ENCODE measurements at regions not wholly inside any gene's neighbourhood (a gene's known extent, or its start where the extent isn't known, plus 50 kb on each side); places are given as distances from the start of the nearest gene placed in this dataset.
"Not testable (repeated sequence)": the region's sequence is repeated elsewhere in the genome, so short reads cannot be mapped to it uniquely, and the experiment has no call there.

- H3K27me3 ChIP-seq = no peaks in the 10 kb centered on the region
- intact Hi-C loops (cut with DNase I) = loop anchor here in 1 of 4 donors (5.0 kb wide), 1 partner anchor 1175 kb away; no protein-coding TSS in a partner anchor
- no peak overlapping the region for H3K4me3 ChIP-seq
- H3K4me1 ChIP-seq (ENCODE audit: insufficient read depth) = peaks cover 2% of the 10 kb centered on the region
- no peak for DNase-seq
- TF ChIP-seq POLR2A (IDR thresholded peaks at IDR 0.05) (no peak), EP300 (IDR thresholded peaks at IDR 0.05) (no peak)
- H3K9me3 ChIP-seq = no peaks in the 10 kb centered on the region
- no peak overlapping the region for H3K27ac ChIP-seq
- H3K36me3 ChIP-seq = no peaks in the 10 kb centered on the region
- 92 to 94% (median 93%) methylated on average over 15 of the region's 15 CpGs for WGBS, 3 donors
These were observed 110.2 kb downstream of the MIAT start for GRCh38 chr22:26767351-26768155.

GRCh38 chr22:26768156-26768515 lies 110.7 kb downstream of the MIAT start:
- H3K27ac ChIP-seq = no peak overlapping the region
- H3K4me1 ChIP-seq (ENCODE audit: insufficient read depth) = peaks cover 2% of the 10 kb centered on the region
- no peaks in the 10 kb centered on the region for H3K9me3 ChIP-seq
- TF ChIP-seq EP300 (IDR thresholded peaks at IDR 0.05) (no peak), POLR2A (IDR thresholded peaks at IDR 0.05) (no peak), CTCF (IDR thresholded peaks at IDR 0.05) (no peak)
- no peaks in the 10 kb centered on the region for H3K27me3 ChIP-seq
- intact Hi-C loops (cut with DNase I) = loop anchor here in 1 of 4 donors (5.0 kb wide), 1 partner anchor 1176 kb away; no protein-coding TSS in a partner anchor
- H3K36me3 ChIP-seq = no peaks in the 10 kb centered on the region
- no peak for DNase-seq
- H3K4me3 ChIP-seq = no peak overlapping the region
- WGBS, 3 donors = 91 to 92% (median 92%) methylated on average over 9 of the region's 9 CpGs

- H3K27me3 ChIP-seq = no peaks in the 10 kb centered on the region
- H3K4me1 ChIP-seq (ENCODE audit: insufficient read depth) = peaks cover 1% of the 10 kb centered on the region
- H3K27ac ChIP-seq = no peak overlapping the region
- DNase-seq = no peak
- no peaks in the 10 kb centered on the region for H3K36me3 ChIP-seq
- WGBS, 3 donors = 83 to 87% (median 87%) methylated on average over 11 of the region's 11 CpGs
- TF ChIP-seq EP300 (IDR thresholded peaks at IDR 0.05) (no peak), POLR2A (IDR thresholded peaks at IDR 0.05) (no peak), CTCF (IDR thresholded peaks at IDR 0.05) (no peak)
- no peak overlapping the region for H3K4me3 ChIP-seq
- no peaks in the 10 kb centered on the region for H3K9me3 ChIP-seq
- intact Hi-C loops (cut with DNase I) = loop anchor here in 1 of 4 donors (5.0 kb wide), 1 partner anchor 1177 kb away; no protein-coding TSS in a partner anchor
These were observed 111.6 kb downstream of the MIAT start for GRCh38 chr22:26768952-26769351.

- WGBS, 3 donors = 79 to 91% (median 83%) methylated on average over 1 of the region's 1 CpG
- Histone ChIP-seq H3K36me3 (no peaks in the 10 kb centered on the region), H3K27me3 (no peaks in the 10 kb centered on the region), H3K9me3 (no peaks in the 10 kb centered on the region), H3K4me1 (ENCODE audit: insufficient read depth) (no peaks in the 10 kb centered on the region), H3K4me3 (no peak overlapping the region), H3K27ac (no peak overlapping the region)
- intact Hi-C loops (cut with DNase I) = loop anchor here in 1 of 4 donors (5.0 kb wide), 1 partner anchor 1177 kb away; no protein-coding TSS in a partner anchor
- TF ChIP-seq EP300 (IDR thresholded peaks at IDR 0.05) (no peak), CTCF (IDR thresholded peaks at IDR 0.05) (no peak), POLR2A (IDR thresholded peaks at IDR 0.05) (no peak)
- no peak for DNase-seq
These were observed 112.3 kb downstream of the MIAT start for GRCh38 chr22:26769663-26770062.

GRCh38 chr22:26770624-26771023 lies 113.2 kb downstream of the MIAT start:
- intact Hi-C loops (cut with DNase I) = no loop called here
- Histone ChIP-seq H3K36me3 (no peaks in the 10 kb centered on the region), H3K9me3 (no peaks in the 10 kb centered on the region), H3K4me3 (no peak overlapping the region), H3K4me1 (ENCODE audit: insufficient read depth) (no peaks in the 10 kb centered on the region), H3K27me3 (no peaks in the 10 kb centered on the region), H3K27ac (no peak overlapping the region)
- DNase-seq = no peak
- TF ChIP-seq CTCF (IDR thresholded peaks at IDR 0.05) = no peak
- no peak for TF ChIP-seq EP300 (IDR thresholded peaks at IDR 0.05)
- TF ChIP-seq POLR2A (IDR thresholded peaks at IDR 0.05) = no peak
- 43 to 64% (median 48%) methylated on average over 2 of the region's 2 CpGs for WGBS, 3 donors

- H3K4me3 ChIP-seq; H3K27ac ChIP-seq; H3K4me1 ChIP-seq (ENCODE audit: insufficient read depth); H3K36me3 ChIP-seq; H3K27me3 ChIP-seq; intact Hi-C loops (cut with DNase I); DNase-seq; H3K9me3 ChIP-seq: not testable (repeated sequence)
- WGBS, 3 donors = 88% methylated on average over 12 of the region's 28 CpGs; no CpG with 5 or more reads in 2 of the 3 donors
These were observed 115.7 kb downstream of the MIAT start for GRCh38 chr22:26773054-26773453.
